ENCODE measurements at regions not wholly inside any gene's neighbourhood (a gene's known extent, or its start where the extent isn't known, plus 50 kb on each side); places are given as distances from the start of the nearest gene placed in this dataset.

- Histone ChIP-seq H3K27ac (ENCODE audit: low read length) (no peak overlapping the region), H3K4me1 (ENCODE audit: control insufficient read depth, insufficient read depth, low read length) (no peaks in the 10 kb centered on the region), H3K9me3 (ENCODE audit: control insufficient read depth, insufficient read depth, low read length) (no peaks in the 10 kb centered on the region), H3K36me3 (ENCODE audit: control insufficient read depth, insufficient read depth, low read length) (no peaks in the 10 kb centered on the region), H3K4me3 (ENCODE audit: low read length) (no peak overlapping the region), H3K27me3 (ENCODE audit: control insufficient read depth, insufficient read depth, low read length) (no peaks in the 10 kb centered on the region)
- no peak for DNase-seq (ENCODE audit: low read depth, low spot score)
- WGBS (ENCODE audit: insufficient coverage, insufficient read length): no CpG with 5 or more reads among the region's 4 CpGs
Measured at GRCh38 chr13:33372251-33372919, 86.8 kb upstream of the STARD13 start.

GRCh38 chr13:33373624-33374023 is 88.1 kb upstream of the STARD13 start:
- Histone ChIP-seq H3K4me3 (ENCODE audit: low read length) (no peak overlapping the region), H3K27ac (ENCODE audit: low read length) (no peak overlapping the region), H3K36me3 (ENCODE audit: control insufficient read depth, insufficient read depth, low read length) (no peaks in the 10 kb centered on the region), H3K9me3 (ENCODE audit: control insufficient read depth, insufficient read depth, low read length) (no peaks in the 10 kb centered on the region), H3K4me1 (ENCODE audit: control insufficient read depth, insufficient read depth, low read length) (no peaks in the 10 kb centered on the region), H3K27me3 (ENCODE audit: control insufficient read depth, insufficient read depth, low read length) (no peaks in the 10 kb centered on the region)
- no peak for DNase-seq (ENCODE audit: low read depth, low spot score)

- H3K27ac ChIP-seq (ENCODE audit: low read length): no peak overlapping the region
- H3K36me3 ChIP-seq (ENCODE audit: control insufficient read depth, insufficient read depth, low read length): no peaks in the 10 kb centered on the region
- DNase-seq (ENCODE audit: low read depth, low spot score): no peak
- no peaks in the 10 kb centered on the region for H3K9me3 ChIP-seq (ENCODE audit: control insufficient read depth, insufficient read depth, low read length)
- no peaks in the 10 kb centered on the region for H3K27me3 ChIP-seq (ENCODE audit: control insufficient read depth, insufficient read depth, low read length)
- no CpG with 5 or more reads among the region's 1 CpG for WGBS (ENCODE audit: insufficient coverage, insufficient read length)
- H3K4me1 ChIP-seq (ENCODE audit: control insufficient read depth, insufficient read depth, low read length): no peaks in the 10 kb centered on the region
- H3K4me3 ChIP-seq (ENCODE audit: low read length): no peak overlapping the region
Measured at GRCh38 chr13:33375421-33375820, 89.9 kb upstream of the STARD13 start.

- DNase-seq (ENCODE audit: low read depth, low spot score): no peak
- no CpG with 5 or more reads among the region's 1 CpG for WGBS (ENCODE audit: insufficient coverage, insufficient read length)
- Histone ChIP-seq H3K4me3 (ENCODE audit: low read length) (no peak overlapping the region), H3K27me3 (ENCODE audit: control insufficient read depth, insufficient read depth, low read length) (no peaks in the 10 kb centered on the region), H3K9me3 (ENCODE audit: control insufficient read depth, insufficient read depth, low read length) (no peaks in the 10 kb centered on the region), H3K27ac (ENCODE audit: low read length) (no peak overlapping the region), H3K4me1 (ENCODE audit: control insufficient read depth, insufficient read depth, low read length) (no peaks in the 10 kb centered on the region), H3K36me3 (ENCODE audit: control insufficient read depth, insufficient read depth, low read length) (no peaks in the 10 kb centered on the region)
Measured at GRCh38 chr13:33376212-33376611, 90.7 kb upstream of the STARD13 start.

- Histone ChIP-seq H3K36me3 (ENCODE audit: control insufficient read depth, insufficient read depth, low read length) (no peaks in the 10 kb centered on the region), H3K27ac (ENCODE audit: low read length) (no peak overlapping the region), H3K9me3 (ENCODE audit: control insufficient read depth, insufficient read depth, low read length) (no peaks in the 10 kb centered on the region), H3K27me3 (ENCODE audit: control insufficient read depth, insufficient read depth, low read length) (no peaks in the 10 kb centered on the region), H3K4me1 (ENCODE audit: control insufficient read depth, insufficient read depth, low read length) (no peaks in the 10 kb centered on the region), H3K4me3 (ENCODE audit: low read length) (no peak overlapping the region)
- WGBS (ENCODE audit: insufficient coverage, insufficient read length): no CpG with 5 or more reads among the region's 4 CpGs
- DNase-seq (ENCODE audit: low read depth, low spot score): no peak
Measured at GRCh38 chr13:33377411-33377810, 91.9 kb upstream of the STARD13 start.

- no peaks in the 10 kb centered on the region for H3K27me3 ChIP-seq (ENCODE audit: control insufficient read depth, insufficient read depth, low read length)
- no peaks in the 10 kb centered on the region for H3K36me3 ChIP-seq (ENCODE audit: control insufficient read depth, insufficient read depth, low read length)
- H3K4me1 ChIP-seq (ENCODE audit: control insufficient read depth, insufficient read depth, low read length): no peaks in the 10 kb centered on the region
- no peak overlapping the region for H3K27ac ChIP-seq (ENCODE audit: low read length)
- DNase-seq (ENCODE audit: low read depth, low spot score): no peak
- H3K4me3 ChIP-seq (ENCODE audit: low read length): no peak overlapping the region
- no peaks in the 10 kb centered on the region for H3K9me3 ChIP-seq (ENCODE audit: control insufficient read depth, insufficient read depth, low read length)
Measured at GRCh38 chr13:33377825-33378224, 92.3 kb upstream of the STARD13 start.

- no peaks in the 10 kb centered on the region for H3K27me3 ChIP-seq (ENCODE audit: control insufficient read depth, insufficient read depth, low read length)
- H3K4me1 ChIP-seq (ENCODE audit: control insufficient read depth, insufficient read depth, low read length): no peaks in the 10 kb centered on the region
- no peak overlapping the region for H3K4me3 ChIP-seq (ENCODE audit: low read length)
- no peak overlapping the region for H3K27ac ChIP-seq (ENCODE audit: low read length)
- no peaks in the 10 kb centered on the region for H3K9me3 ChIP-seq (ENCODE audit: control insufficient read depth, insufficient read depth, low read length)
- no peaks in the 10 kb centered on the region for H3K36me3 ChIP-seq (ENCODE audit: control insufficient read depth, insufficient read depth, low read length)
- DNase-seq (ENCODE audit: low read depth, low spot score): peak; percentile 16
Measured at GRCh38 chr13:33379608-33380007, 94.1 kb upstream of the STARD13 start.

- WGBS (ENCODE audit: insufficient coverage, insufficient read length): no CpG with 5 or more reads among the region's 3 CpGs
- Histone ChIP-seq H3K9me3 (ENCODE audit: control insufficient read depth, insufficient read depth, low read length) (no peaks in the 10 kb centered on the region), H3K4me3 (ENCODE audit: low read length) (no peak overlapping the region), H3K27ac (ENCODE audit: low read length) (no peak overlapping the region), H3K27me3 (ENCODE audit: control insufficient read depth, insufficient read depth, low read length) (no peaks in the 10 kb centered on the region), H3K36me3 (ENCODE audit: control insufficient read depth, insufficient read depth, low read length) (no peaks in the 10 kb centered on the region), H3K4me1 (ENCODE audit: control insufficient read depth, insufficient read depth, low read length) (no peaks in the 10 kb centered on the region)
- DNase-seq (ENCODE audit: low read depth, low spot score): no peak
Measured at GRCh38 chr13:33380487-33381079, 95.0 kb upstream of the STARD13 start.

GRCh38 chr13:33381180-33381579 is 95.6 kb upstream of the STARD13 start:
- 100% methylated on average over 2 of the region's 5 CpGs for WGBS (ENCODE audit: insufficient coverage, insufficient read length)
- Histone ChIP-seq H3K36me3 (ENCODE audit: control insufficient read depth, insufficient read depth, low read length) (no peaks in the 10 kb centered on the region), H3K9me3 (ENCODE audit: control insufficient read depth, insufficient read depth, low read length) (no peaks in the 10 kb centered on the region)

GRCh38 chr13:33381906-33382305 is 96.4 kb upstream of the STARD13 start:
- no CpG with 5 or more reads among the region's 8 CpGs for WGBS (ENCODE audit: insufficient coverage, insufficient read length)
- Histone ChIP-seq H3K36me3 (ENCODE audit: control insufficient read depth, insufficient read depth, low read length) (no peaks in the 10 kb centered on the region), H3K27ac (ENCODE audit: low read length) (no peak overlapping the region), H3K4me1 (ENCODE audit: control insufficient read depth, insufficient read depth, low read length) (no peaks in the 10 kb centered on the region), H3K9me3 (ENCODE audit: control insufficient read depth, insufficient read depth, low read length) (no peaks in the 10 kb centered on the region), H3K27me3 (ENCODE audit: control insufficient read depth, insufficient read depth, low read length) (no peaks in the 10 kb centered on the region), H3K4me3 (ENCODE audit: low read length) (no peak overlapping the region)
- DNase-seq (ENCODE audit: low read depth, low spot score): no peak

More at GRCh38 chr13:33381180-33381579, 95.6 kb upstream of the STARD13 start:
- Histone ChIP-seq H3K27me3 (ENCODE audit: control insufficient read depth, insufficient read depth, low read length) (no peaks in the 10 kb centered on the region), H3K4me1 (ENCODE audit: control insufficient read depth, insufficient read depth, low read length) (no peaks in the 10 kb centered on the region), H3K27ac (ENCODE audit: low read length) (no peak overlapping the region), H3K4me3 (ENCODE audit: low read length) (no peak overlapping the region)
- DNase-seq (ENCODE audit: low read depth, low spot score): no peak
